Endothelial cell of umbilical vein (primary cell): ENCODE measurements at regions not wholly inside any gene's neighbourhood (a gene's known extent, or its start where the extent isn't known, plus 50 kb on each side); places are given as distances from the start of the nearest gene placed in this dataset.

Experiments used
- BruUV-seq: library from RNA; stranded (reverse); fragments of 400-500 nt; replicated peaks from 2 replicates; lab custom pipeline; 2021; lab: Mats Ljungman, UMichigan
- CTCF ChIA-PET: fragments of 300-600, 350-600 bp; sonication (Branson Sonifier 250); formaldehyde crosslinking; loops from one replicate; lab custom pipeline; 2021; ENCODE audit warnings: antibody characterized with exemption, inconsistent platforms; lab: Charles Lee
- POLR2A ChIA-PET: fragments of 300-600, 350-600 bp; sonication (Branson Sonifier 250); formaldehyde crosslinking; loops from one replicate; lab custom pipeline; 2021; ENCODE audit warnings: antibody characterized with exemption, inconsistent platforms; lab: Charles Lee
- DNase-seq: peaks from one replicate; pipeline ENCODE4 v3.0.0-alpha.2; 2011; ENCODE audit warnings: low read depth, low spot score
- FAIRE-seq: peaks from 2 replicates; lab custom pipeline; 2011; peaks lifted over from hg19 to GRCh38; lab: Jason Lieb, UNC
- H2AFZ ChIP-seq: 2 replicates; pipeline ENCODE4 v1.6.0; 2012; ENCODE audit warnings: low read depth, low read length, control low read depth, inconsistent platforms
- H3K27ac ChIP-seq: 2 replicates; pipeline ENCODE4 v1.5.1; 2011; ENCODE audit warnings: low read depth, mild to moderate bottlenecking, control low read depth, low read length, moderate library complexity; ENCODE audit not compliant: insufficient read depth
- H3K27me3 ChIP-seq, 2 experiments: 2 replicates each; pipeline versions ENCODE4 v1.6.0 to v1.6.1; 2011; ENCODE audit warnings: low read length in 2 of 2, mixed read lengths in 1 of 2; ENCODE audit not compliant: control insufficient read depth in 2 of 2, insufficient read depth in 2 of 2
- H3K36me3 ChIP-seq, 2 experiments: 2 replicates in 1 of 2; 3 replicates in 1 of 2; pipeline ENCODE4 v1.5.1; 2011; ENCODE audit warnings: low read length in 2 of 2, mild to moderate bottlenecking in 1 of 2, moderate library complexity in 1 of 2; ENCODE audit not compliant: control insufficient read depth in 2 of 2, insufficient read depth in 2 of 2; ENCODE audit errors: extremely low read depth in 1 of 2
- H3K4me1 ChIP-seq: 3 replicates; pipeline ENCODE4 v1.5.1; 2011; ENCODE audit warnings: mild to moderate bottlenecking, low read length; ENCODE audit not compliant: control insufficient read depth, insufficient read depth; ENCODE audit errors: extremely low read depth
- H3K4me2 ChIP-seq: 2 replicates; pipeline ENCODE4 v1.6.1; 2011; ENCODE audit warnings: low read length, control low read depth, mixed read lengths; ENCODE audit not compliant: insufficient read depth
- H3K4me3 ChIP-seq, 3 experiments: fragments of 200-600 bp in 1 of 3; sonication (generic), shearing (Covaris generic) in 1 of 3; replicated peaks in 1 of 3; 2 replicates each; pipeline ENCODE4 v1.5.1; 2011 to 2016; ENCODE audit warnings: control low read depth in 3 of 3, low read length in 3 of 3, mild to moderate bottlenecking in 2 of 3, inconsistent platforms in 1 of 3, low read depth in 1 of 3, moderate library complexity in 1 of 3; ENCODE audit not compliant: insufficient read depth in 1 of 3
- H3K79me2 ChIP-seq: 2 replicates; pipeline ENCODE4 v1.6.0; 2012; ENCODE audit warnings: low read length, inconsistent platforms; ENCODE audit not compliant: control insufficient read depth, insufficient read depth
- H3K9ac ChIP-seq: replicated peaks from 2 replicates; pipeline ENCODE3; 2011; ENCODE audit warnings: low read length, control low read depth; ENCODE audit not compliant: insufficient read depth; ENCODE audit errors: extremely low read depth
- H3K9me1 ChIP-seq: replicated peaks from 3 replicates; pipeline ENCODE4 v1.6.0; 2011; ENCODE audit warnings: mild to moderate bottlenecking, low read length; ENCODE audit not compliant: control insufficient read depth, insufficient read depth; ENCODE audit errors: extremely low read depth
- H3K9me3 ChIP-seq: replicated peaks from 2 replicates; pipeline ENCODE4 v1.5.1; 2012; ENCODE audit warnings: low read length, inconsistent platforms; ENCODE audit not compliant: control insufficient read depth, insufficient read depth
- H4K20me1 ChIP-seq: replicated peaks from 2 replicates; pipeline ENCODE3; 2011; ENCODE audit warnings: mild to moderate bottlenecking, low read length; ENCODE audit not compliant: control insufficient read depth, insufficient read depth; ENCODE audit errors: extremely low read depth
- EZH2 ChIP-seq: IDR thresholded peaks from 2 replicates; pipeline ENCODE4 v1.6.1; 2012; ENCODE audit warnings: borderline replicate concordance, low read depth, mild to moderate bottlenecking, moderate library complexity, low read length, inconsistent platforms; ENCODE audit not compliant: severe bottlenecking
- GATA2 ChIP-seq: IDR thresholded peaks from 2 replicates; pipeline ENCODE4 v1.7.0; 2011; ENCODE audit warnings: low read depth, mild to moderate bottlenecking, moderate library complexity, mixed read lengths, low read length; ENCODE audit not compliant: insufficient read length, insufficient read depth
- JUN ChIP-seq: IDR thresholded peaks from 2 replicates; pipeline ENCODE4 v1.6.1; 2011; ENCODE audit warnings: borderline replicate concordance, low read depth; ENCODE audit not compliant: insufficient read length, insufficient read depth
- MAX ChIP-seq: IDR thresholded peaks from 2 replicates; pipeline ENCODE4 v1.6.1; 2011; ENCODE audit not compliant: insufficient read depth, insufficient read length
- MYC ChIP-seq: IDR thresholded peaks from one replicate; pipeline ENCODE4 v1.6.1; 2011; ENCODE audit warnings: mild to moderate bottlenecking, low read depth, low read length
- POLR2A ChIP-seq: IDR thresholded peaks from 2 replicates; pipeline ENCODE4 v1.6.1; 2012; ENCODE audit warnings: low read depth, mild to moderate bottlenecking, control low read depth, low read length
- dilution Hi-C: fragments of 300-500 bp; cut with MboI; formaldehyde crosslinking; loops from one replicate; pipeline ENCODE4 v1.15.0; 2019; ENCODE audit warnings: low sequenced_read_pairs; ENCODE audit not compliant: extremely low pct_ligation_motif_present
- intact Hi-C: fragments of 100-400 bp; cut with micrococcal nuclease; formaldehyde crosslinking; loops from one replicate; pipeline ENCODE4 v1.10.0; 2022
- TF ChIP-seq, protein P1 (sequence below), 2 donors: IDR thresholded peaks; 1 replicate in 1 of 2; 2 replicates in 1 of 2; pipeline ENCODE4 v1.5.1; 2011; ENCODE audit warnings: low read length in 2 of 2, mild to moderate bottlenecking in 2 of 2, moderate library complexity in 2 of 2, control low read depth in 1 of 2, inconsistent platforms in 1 of 2, low read depth in 1 of 2; ENCODE audit not compliant: insufficient read depth in 1 of 2; ENCODE audit errors: extremely low read depth in 1 of 2

DNA sequence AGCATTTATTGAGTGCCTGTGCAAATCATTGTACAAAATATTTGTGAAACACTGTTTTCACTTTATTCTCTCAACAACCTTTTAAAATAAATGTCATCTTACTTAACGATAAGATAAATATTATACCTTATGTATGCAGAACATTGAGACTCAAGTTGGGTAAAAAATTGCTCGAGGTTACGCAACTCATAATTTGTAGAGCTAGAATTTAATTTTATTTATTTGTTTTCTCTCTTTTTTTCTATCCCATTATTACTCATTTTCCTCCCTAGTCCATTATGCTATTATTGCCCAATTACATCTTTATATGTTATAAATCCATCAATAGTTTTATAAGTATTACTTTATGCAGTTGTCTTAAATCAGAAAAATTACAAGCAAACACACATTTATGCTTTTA lies 77.4 kb upstream of the ELOVL5 start:
- H3K27me3 ChIP-seq, result peaks cover 8 to 16% of the 10 kb centered on the region in 2 experiments
- BruUV-seq, result no TSS peak
- no peak overlapping the region for H3K27ac ChIP-seq
- H3K4me2 ChIP-seq, result no peak overlapping the region
- H3K36me3 ChIP-seq, result no peaks in the 10 kb centered on the region
- ChIA-PET CTCF (interaction anchor here (0.8 kb wide), 1 partner anchor 254 kb away, joined by 3 read pairs; no protein-coding TSS in a partner anchor), POLR2A (no interaction called here)
- no peaks in the 10 kb centered on the region for H3K9me1 ChIP-seq
- H3K4me1 ChIP-seq, result no peaks in the 10 kb centered on the region
- H3K4me3 ChIP-seq, result no peak overlapping the region
- dilution Hi-C loops, result no loop called here
- no peak overlapping the region for H3K9ac ChIP-seq
- H3K79me2 ChIP-seq, result no peaks in the 10 kb centered on the region
- intact Hi-C loops, result no loop called here
- H4K20me1 ChIP-seq, result no peaks in the 10 kb centered on the region
- DNase-seq (no peak), FAIRE-seq (no peak)
- no peaks in the 10 kb centered on the region for H3K9me3 ChIP-seq
- H2AFZ ChIP-seq, result no peak overlapping the region
- TF ChIP-seq EZH2, result no peak
- TF ChIP-seq GATA2, result no peak
- no peak for TF ChIP-seq MYC
- no peak for TF ChIP-seq POLR2A
- no peak for TF ChIP-seq JUN
- TF ChIP-seq, protein P1, sequence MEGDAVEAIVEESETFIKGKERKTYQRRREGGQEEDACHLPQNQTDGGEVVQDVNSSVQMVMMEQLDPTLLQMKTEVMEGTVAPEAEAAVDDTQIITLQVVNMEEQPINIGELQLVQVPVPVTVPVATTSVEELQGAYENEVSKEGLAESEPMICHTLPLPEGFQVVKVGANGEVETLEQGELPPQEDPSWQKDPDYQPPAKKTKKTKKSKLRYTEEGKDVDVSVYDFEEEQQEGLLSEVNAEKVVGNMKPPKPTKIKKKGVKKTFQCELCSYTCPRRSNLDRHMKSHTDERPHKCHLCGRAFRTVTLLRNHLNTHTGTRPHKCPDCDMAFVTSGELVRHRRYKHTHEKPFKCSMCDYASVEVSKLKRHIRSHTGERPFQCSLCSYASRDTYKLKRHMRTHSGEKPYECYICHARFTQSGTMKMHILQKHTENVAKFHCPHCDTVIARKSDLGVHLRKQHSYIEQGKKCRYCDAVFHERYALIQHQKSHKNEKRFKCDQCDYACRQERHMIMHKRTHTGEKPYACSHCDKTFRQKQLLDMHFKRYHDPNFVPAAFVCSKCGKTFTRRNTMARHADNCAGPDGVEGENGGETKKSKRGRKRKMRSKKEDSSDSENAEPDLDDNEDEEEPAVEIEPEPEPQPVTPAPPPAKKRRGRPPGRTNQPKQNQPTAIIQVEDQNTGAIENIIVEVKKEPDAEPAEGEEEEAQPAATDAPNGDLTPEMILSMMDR (IDR thresholded peaks at IDR 0.05; ENCODE audit: extremely low read depth in 1 of 2, insufficient read depth in 1 of 2, low read depth in 1 of 2, low read length in 2 of 2), result no peak
- TF ChIP-seq MAX, result no peak
